GM19324 (cell line): ENCODE measurements at regions not wholly inside any gene's neighbourhood (a gene's known extent, or its start where the extent isn't known, plus 50 kb on each side); places are given as distances from the start of the nearest gene placed in this dataset.
"Not testable (repeated sequence)": the region's sequence is repeated elsewhere in the genome, so short reads cannot be mapped to it uniquely, and the experiment has no call there.

ENCODE experiments used
- ATAC-seq: cut with Tn5 transposase; IDR thresholded peaks from one replicate; pipeline ENCODE4 v1.9.1; 2021; ENCODE audit warnings: mild to moderate bottlenecking, moderate library complexity; ENCODE audit not compliant: unreplicated experiment, low FRiP score

DNA sequence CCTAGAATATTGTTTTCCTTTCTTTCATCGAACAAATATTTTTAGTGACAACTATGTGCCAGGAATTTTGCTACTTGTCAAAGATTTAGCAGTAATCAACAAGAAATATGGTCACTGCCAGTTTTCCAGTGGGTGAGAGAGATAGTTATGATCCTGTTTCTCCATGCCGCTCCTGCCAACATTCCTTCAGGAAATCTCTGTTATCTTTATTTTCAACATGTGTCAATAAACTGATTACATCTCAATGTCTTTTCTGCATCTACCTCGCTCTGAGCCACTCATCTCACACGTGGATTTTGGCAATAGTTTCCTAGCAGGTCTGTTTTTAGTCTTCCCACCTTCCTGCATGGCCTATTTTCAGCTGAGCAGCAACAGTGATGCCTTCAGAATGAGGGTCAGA, 650.0 kb upstream of the STXBP6 start:
- ATAC-seq: no peak

DNA sequence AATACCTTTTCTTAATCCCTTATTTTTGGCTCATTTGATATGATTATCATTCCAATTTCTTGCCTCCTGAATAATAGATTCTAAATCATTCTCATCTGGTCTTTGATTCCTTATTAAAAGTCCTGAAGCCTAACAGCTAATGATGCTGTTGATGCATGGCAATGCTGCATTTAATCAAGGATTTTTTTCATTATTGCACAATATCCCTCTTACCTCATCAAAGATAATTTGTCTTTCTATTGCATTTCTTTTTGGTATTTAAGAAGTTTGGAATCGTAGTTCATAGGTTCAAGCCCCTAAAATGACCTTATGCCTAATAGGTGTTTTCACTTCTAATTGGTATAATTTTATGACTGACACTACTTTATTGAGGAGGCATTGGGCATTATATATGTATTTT, 648.2 kb upstream of the STXBP6 start:
- ATAC-seq: no peak

DNA sequence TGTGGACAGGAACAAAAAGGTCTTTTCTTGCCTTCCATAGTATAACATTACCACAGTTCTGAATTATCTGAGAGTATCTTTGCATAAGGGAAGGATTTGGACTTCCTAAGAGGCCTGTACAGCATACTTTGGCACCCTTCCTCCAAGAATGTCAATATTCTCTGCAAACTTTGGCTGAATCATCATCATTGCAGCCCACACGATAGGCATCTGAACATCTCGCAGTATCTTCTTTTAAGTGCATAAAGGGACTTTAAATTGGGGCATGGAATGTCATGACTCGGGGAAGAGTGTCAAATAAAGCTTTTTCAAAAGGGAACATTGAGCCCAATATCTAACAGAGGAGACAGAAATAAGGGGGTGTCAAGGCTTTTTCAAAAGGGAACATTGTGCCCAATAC, 646.2 kb upstream of the STXBP6 start:
- ATAC-seq: no peak

DNA sequence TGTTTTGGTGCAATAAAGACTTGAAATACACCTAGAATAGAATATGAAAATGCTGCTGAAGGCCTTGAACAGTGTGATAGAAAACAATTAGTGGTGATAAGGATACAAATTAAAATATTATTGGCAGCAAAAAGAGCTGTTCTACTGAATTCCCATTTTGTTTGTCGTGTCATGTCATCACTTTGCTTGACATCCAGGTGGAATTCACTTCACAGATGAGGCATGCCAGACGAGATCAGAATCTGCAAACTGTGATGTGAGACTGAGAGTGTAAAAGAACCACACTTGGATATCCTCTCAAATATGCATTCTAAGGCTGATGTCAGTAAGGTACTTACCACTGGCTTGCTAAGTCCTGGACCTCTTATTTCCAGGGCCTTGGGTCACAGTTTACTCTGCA, 635.1 kb upstream of the STXBP6 start:
- ATAC-seq: no peak

DNA sequence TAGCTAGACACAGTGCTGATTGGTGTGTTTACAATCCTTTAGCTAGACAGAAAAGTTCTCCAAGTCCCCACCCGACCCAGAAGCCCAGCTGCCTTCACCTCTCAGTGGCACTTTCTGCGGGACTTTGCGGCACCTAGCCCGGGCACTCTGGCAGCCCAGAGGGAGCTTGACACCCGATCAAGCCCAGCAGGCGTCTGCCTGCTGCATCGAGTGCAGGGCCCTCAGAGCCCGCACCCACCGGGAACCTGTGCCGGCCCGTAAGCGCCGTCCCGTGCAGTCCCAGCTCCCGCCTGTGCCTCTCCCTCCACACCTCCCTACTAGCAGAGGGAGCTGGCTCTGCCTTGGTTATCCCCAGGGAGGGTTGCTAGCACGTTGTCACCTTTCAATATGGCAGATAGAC, 631.0 kb upstream of the STXBP6 start:
- no peak for ATAC-seq

DNA sequence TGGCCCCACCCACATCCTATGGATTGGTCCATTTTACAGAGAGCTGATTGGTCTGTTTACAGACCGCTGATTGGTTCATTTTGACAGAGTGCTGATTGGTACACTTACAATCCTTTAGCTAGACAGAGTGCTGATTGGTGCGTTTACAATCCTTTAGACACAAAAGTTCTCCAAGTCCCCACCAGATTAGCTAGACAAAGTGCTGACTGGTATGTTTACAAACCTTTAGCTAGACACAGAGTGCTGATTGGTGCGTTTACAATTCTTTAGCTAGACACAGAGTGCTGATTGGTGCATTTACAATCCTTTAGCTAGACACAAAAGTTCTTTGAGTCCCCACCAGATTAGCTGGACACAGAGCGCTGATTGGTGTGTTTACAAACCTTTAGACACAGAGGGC, 630.6 kb upstream of the STXBP6 start:
- not testable (repeated sequence) for ATAC-seq

DNA sequence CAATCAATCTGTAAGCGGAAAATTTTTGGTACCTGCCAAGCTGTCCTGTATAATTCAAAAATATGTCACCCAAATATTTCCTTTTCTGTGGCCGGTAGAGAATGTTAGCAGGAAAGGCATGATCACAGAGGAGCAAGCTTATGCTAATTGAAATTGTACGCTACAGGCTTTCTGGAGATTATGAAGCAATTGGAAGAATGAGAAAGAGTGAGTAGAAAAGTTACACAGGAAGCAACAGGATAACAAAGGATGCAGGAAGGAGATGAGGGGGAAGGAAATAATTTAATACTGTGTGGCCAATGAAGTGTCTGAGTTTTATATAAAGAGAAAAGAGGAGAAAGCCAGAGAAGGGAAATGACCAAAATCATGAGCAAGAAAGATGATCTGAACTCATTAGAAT, 627.2 kb upstream of the STXBP6 start:
- no peak for ATAC-seq

DNA sequence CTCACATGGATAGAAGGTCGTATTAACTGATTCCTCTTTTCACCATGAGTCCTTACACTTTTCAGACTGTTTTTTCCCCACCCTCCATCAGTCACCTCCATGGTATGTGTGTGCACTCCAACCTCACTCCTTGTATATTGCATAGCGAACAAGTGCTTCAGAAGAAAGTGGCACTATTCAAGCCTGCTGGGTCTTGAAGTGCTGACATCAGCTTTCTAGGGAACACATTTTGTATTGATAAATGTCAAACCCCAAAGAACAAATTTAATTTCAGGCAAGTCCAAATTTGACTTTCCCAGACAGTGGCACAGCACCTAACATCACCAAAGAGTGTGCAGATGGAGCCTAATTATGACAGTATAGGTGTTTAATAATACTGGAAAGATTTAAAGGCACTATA, 617.4 kb upstream of the STXBP6 start:
- no peak for ATAC-seq

DNA sequence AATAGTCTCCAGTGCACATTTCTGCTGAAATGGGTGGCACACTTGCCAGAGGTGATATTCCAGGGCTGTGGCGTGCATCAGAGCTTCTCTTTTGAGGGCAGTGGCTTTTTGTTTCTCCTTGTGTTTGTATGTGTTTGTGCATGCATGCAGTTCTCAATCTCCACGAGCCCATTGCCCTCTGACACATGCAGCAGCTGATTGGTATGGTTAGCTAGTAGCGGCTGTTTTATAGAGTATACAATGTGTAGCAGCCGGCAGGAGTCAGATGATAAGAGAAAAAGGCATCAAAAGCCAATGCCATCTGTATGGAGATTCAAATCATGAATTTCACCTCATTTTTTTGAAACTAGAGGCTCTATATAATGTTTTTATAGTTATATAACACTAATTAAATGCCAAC, 616.9 kb upstream of the STXBP6 start:
- no peak for ATAC-seq

DNA sequence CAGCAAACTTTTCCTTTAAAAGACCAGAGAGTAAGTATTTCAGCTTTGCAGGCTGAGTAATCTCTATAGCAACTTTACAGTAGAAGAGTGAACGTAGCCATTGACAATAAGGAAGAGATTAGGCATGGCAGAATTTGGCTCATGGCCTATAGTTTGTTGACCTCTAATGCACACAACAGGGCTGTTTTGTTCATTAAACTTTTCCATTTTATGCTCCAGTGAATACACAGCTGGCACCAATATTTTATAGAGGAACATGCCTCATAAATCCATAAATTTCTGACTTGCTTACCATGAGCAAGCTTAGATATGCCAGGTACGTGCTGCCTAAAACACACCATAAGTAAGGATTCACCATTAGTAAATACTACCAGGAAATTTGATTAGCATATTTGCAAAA, 609.0 kb upstream of the STXBP6 start:
- ATAC-seq: no peak

DNA sequence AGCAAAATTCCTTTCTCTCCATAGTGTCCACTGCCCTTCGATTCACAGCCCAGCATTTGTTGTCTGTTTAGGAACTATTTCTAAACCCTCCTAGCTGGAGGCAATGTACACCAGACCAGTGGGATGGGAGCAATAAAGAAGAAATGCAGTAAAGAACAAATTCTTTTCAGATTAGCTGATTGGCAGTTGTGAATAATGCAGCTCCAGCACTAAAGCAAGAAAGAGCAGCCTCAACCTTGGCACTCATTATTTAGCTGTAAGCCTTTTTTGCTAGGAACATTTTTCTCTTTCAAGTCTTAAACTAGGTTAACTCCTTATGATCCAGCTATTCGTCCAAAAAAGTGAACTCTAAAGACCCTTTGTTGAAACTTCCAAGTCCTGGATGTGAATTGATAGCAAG, 580.5 kb upstream of the STXBP6 start:
- no peak for ATAC-seq

DNA sequence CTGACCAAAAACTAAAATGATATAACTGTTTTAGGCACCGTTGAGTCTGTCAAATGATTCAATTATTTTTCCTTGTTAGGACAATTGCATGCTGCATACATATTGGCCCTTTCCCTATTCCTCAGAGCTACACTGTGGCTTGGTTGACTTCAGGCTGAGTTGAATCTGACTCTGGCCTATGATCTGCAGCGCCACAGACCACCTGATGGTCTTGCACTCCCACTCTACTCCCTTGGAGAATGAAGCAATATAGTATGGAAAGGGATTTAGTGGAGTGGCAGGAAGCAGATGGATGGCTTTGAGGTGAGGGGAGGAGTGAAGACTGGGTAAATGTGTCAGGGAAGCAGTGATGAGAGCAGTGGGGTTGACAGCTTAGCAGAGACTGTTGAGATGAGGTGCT, 579.0 kb upstream of the STXBP6 start:
- no peak for ATAC-seq

DNA sequence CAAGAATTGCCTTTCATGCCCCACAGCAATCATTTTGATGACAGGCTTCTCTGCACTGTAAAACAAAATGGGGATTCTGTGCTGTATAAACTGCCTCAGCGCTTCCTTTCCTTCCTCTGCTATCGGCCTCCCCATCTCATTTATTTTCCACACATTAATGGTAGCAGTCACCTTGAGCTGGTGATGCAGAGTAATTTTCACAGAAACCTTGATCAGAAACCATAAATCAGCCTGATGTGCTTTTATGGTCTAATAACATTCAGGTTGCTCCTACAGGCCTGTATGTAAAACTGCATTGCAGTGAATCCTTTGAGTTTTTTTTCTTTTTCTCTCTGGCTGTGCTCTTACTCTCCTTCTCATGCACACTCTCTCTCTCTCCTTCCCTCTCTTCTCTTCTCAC, 578.4 kb upstream of the STXBP6 start:
- no peak for ATAC-seq

DNA sequence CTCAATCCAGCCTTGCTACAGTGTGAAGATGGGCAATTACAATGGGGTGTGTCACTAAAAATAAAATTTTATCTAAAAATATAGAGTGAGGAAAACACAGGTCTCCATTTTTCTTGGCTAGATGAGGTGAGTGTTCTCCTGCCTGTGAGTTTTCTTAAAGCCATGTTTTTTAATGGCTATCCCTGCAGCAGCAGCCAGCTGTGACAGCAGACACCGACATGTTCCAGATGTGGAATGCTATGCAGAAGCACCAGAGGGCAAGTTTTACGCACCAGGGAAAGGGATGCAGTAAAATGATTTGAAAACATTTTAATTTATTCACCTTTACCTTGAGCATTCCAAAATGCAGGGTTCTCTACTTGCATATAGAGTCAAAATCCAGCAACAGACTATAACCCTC, 577.0 kb upstream of the STXBP6 start:
- ATAC-seq: no peak

DNA sequence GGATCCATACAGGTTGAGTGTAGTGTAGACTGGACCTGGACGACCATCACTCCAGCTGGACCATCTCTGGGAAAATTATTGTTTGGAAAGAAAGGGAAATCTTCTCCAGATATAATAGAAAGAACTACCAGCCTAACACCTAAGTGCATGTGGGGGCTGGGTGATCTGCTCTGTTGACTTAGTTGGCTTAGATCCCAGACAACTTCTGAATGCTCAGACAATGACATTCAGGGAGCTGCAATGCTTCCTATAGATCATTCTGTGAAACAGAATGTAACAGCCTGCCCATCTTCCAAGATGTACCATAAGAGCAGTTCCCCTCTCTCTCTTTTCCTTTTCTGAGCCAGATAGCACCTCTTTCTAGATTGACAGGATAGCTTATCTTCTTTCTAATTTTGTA, 572.8 kb upstream of the STXBP6 start:
- ATAC-seq: no peak

DNA sequence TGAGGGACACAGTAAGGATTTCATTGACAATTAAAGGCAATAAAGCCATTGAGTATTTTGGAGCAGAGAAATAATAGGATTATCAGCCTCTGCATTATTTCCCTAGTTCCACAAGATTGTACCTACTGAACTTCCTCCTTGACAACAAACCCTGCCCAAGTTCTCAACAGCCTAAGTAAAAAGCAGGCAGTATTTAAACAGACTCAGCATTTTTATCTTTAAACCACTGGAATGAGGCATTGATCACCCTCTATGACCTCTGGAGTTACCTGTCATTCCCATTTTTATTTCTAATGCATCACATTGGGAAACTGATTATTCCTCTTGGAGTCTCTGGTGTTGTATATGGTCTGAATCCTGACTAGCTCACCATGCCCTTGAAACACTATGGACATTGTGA, 570.6 kb upstream of the STXBP6 start:
- ATAC-seq: no peak

DNA sequence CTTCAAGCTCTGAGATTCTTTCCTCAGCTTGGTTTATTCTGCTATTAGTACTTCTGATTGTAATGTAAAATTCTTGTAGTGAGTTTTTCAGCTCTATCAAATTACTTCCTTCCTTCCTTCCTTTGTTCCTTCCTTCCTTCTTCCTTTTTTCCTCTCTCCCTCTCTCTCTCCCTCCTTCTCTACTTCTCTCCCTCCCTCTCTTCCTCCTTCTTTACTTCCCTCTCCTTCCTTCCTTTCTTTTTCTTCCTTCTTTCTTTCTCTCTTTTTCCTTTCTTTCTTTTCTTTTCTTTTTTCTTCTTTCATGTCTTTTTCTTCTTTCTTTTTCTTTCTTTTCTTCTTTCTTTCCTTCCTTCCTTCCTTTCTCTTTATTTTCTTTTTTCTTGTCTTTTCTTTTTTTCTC, 565.2 kb upstream of the STXBP6 start:
- no peak for ATAC-seq

DNA sequence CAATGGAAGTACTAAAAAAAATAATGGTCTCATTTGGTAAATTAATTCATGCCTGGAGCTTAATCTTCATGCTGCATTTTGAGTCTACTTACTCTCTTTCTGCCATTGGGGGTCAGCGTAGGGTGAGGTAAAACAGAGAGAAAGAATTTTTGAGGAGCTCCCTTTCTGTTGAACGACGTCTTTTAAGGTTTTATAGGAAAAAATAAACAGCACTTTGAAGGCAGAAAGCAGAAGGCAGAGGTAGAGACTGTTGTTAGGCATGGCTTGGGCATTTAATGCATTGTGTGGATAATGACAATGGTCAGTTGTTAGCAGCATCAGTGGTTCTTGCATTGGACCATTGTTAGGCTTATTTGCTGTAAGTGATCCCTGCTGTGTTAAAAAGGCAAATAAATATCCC, 557.2 kb upstream of the STXBP6 start:
- no peak for ATAC-seq

DNA sequence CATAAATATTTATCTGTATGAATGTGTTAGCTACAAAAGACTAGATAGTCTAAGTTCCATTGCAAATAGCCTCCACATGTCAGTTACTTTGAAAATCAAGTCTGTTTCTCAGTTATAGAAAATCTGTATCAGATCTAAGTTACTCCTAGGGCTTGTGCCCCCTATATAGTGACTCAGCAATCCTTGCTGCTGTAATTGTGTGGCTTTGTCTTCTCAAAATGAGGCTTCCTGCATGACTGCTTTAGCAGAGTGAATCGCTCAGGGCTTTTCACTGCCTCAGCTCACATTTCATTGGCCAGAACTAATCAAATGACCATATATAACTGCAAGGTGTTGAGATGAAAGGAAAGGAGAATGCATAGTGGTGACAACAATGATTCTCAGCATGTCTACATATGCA, 552.2 kb upstream of the STXBP6 start:
- ATAC-seq: no peak

DNA sequence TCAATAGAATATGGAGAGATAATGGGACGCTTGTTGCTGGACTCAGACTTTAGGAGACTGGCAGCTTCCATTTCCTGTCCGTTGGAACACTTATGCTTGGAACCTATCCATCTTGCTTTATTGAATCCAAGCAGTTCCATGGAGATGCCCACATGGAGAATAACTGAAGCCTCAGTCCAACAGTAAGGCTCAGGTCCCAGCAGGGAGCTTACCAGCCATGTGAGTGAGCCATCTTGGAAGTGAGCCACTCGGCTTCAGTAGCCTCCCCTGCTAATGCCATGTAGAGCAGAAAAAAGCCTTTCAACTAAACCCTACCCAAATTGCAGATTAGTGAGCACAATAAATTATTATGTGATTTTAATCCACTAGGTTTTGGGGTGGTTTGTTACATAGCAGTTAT, 538.8 kb upstream of the STXBP6 start:
- ATAC-seq: no peak

DNA sequence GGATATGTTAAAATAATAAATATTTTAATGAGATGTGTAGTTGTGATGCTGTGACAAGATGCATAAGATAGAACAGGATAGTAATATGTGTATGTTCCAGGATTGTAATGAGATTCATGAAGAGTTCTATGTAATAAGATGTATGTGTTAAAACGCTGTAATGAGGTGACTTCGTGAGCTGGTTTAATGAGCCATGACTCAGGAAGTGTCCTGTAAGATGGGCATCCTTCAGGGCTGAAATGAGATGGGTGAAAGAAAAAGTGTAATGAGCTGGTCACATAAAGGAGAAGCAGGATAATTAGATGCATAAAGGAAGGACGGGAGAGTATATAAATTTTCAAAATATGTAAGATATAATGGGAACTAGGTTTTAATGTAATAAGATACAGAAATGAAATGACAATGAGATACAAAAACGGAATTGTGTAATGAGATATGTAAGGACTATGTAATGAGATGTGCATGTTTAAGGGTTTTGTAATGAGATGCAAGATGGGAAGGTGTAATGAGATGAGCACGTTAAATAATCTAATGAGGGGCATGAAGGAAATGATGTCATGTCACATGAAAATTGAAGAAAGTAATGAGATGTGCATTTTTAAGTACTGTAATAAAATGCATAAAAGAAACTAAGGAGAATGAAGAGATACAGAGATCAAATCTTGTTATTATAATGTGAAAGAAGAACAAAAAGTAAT, 524.8 kb upstream of the STXBP6 start:
- ATAC-seq: no peak

DNA sequence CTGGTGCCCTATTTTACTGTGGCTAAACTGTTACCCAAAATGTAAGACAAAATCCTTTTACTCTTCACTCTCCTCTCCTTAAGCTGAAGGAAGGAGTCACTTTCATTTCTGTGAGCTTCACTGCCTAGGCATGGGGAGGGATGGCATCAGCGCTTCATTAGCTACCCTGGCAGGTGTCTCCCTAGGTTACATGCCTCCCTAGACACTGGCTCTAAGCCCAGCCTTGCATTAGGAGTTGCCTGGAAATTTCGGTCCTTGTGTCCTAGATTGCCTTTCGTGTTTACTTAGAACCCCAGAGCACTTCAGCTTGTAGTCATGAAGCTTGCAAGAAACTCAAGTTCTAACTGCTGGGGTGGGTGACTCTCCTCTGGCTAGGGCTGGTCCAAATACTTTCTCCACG, 520.5 kb upstream of the STXBP6 start:
- no peak for ATAC-seq

DNA sequence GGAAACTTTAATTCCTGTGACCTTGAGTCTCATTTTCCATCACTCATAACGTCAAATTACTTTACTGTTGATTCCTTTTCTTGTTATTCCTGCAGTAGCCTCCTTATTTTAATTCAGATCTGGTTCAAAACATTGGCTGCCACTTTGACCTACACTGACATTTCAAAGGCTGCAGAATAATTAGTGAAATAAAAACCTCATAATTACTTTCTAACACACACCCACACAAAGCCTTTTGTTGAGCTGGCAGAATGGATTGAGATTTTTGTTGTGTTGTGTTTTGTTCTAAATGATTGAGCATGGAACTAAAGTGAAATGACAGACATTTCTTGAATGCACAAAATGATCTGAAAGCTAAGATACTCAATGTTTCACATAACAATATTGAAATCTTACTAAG, 507.5 kb upstream of the STXBP6 start:
- no peak for ATAC-seq
